ENCODE measurements at regions not wholly inside any gene's neighbourhood (a gene's known extent, or its start where the extent isn't known, plus 50 kb on each side); places are given as distances from the start of the nearest gene placed in this dataset.
"Not testable (repeated sequence)": the region's sequence is repeated elsewhere in the genome, so short reads cannot be mapped to it uniquely, and the experiment has no call there.

- no peaks in the 10 kb centered on the region for H3K36me3 ChIP-seq (ENCODE audit: control insufficient read depth, insufficient read depth, low read length)
- no peak for DNase-seq (ENCODE audit: extremely low read depth, insufficient read length)
- TF ChIP-seq CTCF (IDR thresholded peaks at IDR 0.05; ENCODE audit: insufficient read depth, low read length, poor library complexity, severe bottlenecking) = no peak
- H3K4me3 ChIP-seq (replicated peaks; ENCODE audit: low read depth, low read length) = no peak overlapping the region
- no peaks in the 10 kb centered on the region for H3K27me3 ChIP-seq (replicated peaks; ENCODE audit: control insufficient read depth, insufficient read depth, low read length)
Observed at GRCh38 chr14:25322784-25323183, 272.8 kb upstream of the STXBP6 start.

DNA sequence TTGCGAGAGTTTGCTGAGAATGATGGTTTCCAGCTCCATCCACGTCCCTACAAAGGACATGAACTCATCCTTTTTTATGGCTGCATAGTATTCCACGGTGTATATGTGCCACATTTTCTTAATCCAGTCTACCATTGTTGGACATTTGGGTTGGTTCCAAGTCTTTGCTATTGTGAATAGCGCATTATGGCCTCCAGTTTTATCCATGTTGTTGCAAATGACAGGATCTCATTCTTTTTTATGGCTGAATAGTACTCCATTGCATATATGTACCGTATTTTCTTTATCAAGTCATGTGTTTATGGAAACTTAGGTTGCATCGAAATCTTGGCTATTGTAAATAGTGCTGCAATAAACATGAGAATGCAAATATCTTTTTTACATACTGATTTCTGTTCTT is 266.1 kb upstream of the STXBP6 start:
- H3K4me3 ChIP-seq (replicated peaks; ENCODE audit: low read depth, low read length); DNase-seq (ENCODE audit: extremely low read depth, insufficient read length); H3K36me3 ChIP-seq (ENCODE audit: control insufficient read depth, insufficient read depth, low read length); H3K27me3 ChIP-seq (replicated peaks; ENCODE audit: control insufficient read depth, insufficient read depth, low read length): not testable (repeated sequence)

- H3K36me3 ChIP-seq (ENCODE audit: control insufficient read depth, insufficient read depth, low read length) = no peaks in the 10 kb centered on the region
- DNase-seq (ENCODE audit: extremely low read depth, insufficient read length) = no peak
- H3K4me3 ChIP-seq (replicated peaks; ENCODE audit: low read depth, low read length) = no peak overlapping the region
- no peak for TF ChIP-seq CTCF (IDR thresholded peaks at IDR 0.05; ENCODE audit: insufficient read depth, low read length, poor library complexity, severe bottlenecking)
- no peaks in the 10 kb centered on the region for H3K27me3 ChIP-seq (replicated peaks; ENCODE audit: control insufficient read depth, insufficient read depth, low read length)
Observed at GRCh38 chr14:25308244-25308643, 258.3 kb upstream of the STXBP6 start.

DNA sequence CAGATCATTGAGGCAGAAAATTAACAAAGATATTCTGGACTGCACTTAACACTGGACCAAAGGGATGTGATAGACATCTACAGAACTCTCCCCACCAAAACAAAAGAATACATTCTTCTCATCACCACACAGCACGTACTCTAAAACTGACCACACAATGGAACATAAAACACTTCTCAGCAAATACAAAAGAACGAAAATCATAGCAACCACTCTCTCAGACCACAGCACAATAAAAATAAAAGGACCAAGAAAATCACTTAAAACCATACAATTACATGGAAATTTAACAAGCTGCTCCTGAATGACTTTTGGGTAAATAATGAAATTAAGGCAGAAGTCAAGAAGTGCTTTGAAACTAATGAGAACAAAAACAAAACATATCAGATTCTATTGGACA is 254.0 kb upstream of the STXBP6 start:
- no peaks in the 10 kb centered on the region for H3K27me3 ChIP-seq (replicated peaks; ENCODE audit: control insufficient read depth, insufficient read depth, low read length)
- DNase-seq (ENCODE audit: extremely low read depth, insufficient read length) = no peak
- no peak for TF ChIP-seq CTCF (IDR thresholded peaks at IDR 0.05; ENCODE audit: insufficient read depth, low read length, poor library complexity, severe bottlenecking)
- no peak overlapping the region for H3K4me3 ChIP-seq (replicated peaks; ENCODE audit: low read depth, low read length)
- no peaks in the 10 kb centered on the region for H3K36me3 ChIP-seq (ENCODE audit: control insufficient read depth, insufficient read depth, low read length)

DNA sequence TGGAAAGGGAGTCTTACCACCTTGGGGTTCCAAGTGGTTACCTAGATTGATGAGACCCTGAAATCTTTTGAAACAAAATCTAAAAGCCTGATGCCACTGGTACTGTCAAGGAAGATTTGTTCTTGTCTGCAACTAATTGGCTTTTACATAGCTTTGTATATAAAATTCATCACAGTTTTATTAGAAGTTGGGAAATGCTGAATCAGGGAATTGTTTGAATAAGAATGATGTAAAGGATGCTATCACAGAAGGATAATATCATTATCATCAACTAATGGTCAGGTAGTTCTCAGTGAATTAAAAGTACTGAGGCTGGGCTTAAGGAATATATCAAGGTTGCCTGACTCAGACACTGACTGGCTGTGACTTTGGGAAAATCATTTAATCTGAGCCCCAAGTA is 248.3 kb upstream of the STXBP6 start:
- DNase-seq (ENCODE audit: extremely low read depth, insufficient read length) = no peak
- Histone ChIP-seq H3K27me3 (replicated peaks; ENCODE audit: control insufficient read depth, insufficient read depth, low read length) (no peaks in the 10 kb centered on the region), H3K4me3 (replicated peaks; ENCODE audit: low read depth, low read length) (no peak overlapping the region), H3K36me3 (ENCODE audit: control insufficient read depth, insufficient read depth, low read length) (no peaks in the 10 kb centered on the region)
- no peak for TF ChIP-seq CTCF (IDR thresholded peaks at IDR 0.05; ENCODE audit: insufficient read depth, low read length, poor library complexity, severe bottlenecking)

DNA sequence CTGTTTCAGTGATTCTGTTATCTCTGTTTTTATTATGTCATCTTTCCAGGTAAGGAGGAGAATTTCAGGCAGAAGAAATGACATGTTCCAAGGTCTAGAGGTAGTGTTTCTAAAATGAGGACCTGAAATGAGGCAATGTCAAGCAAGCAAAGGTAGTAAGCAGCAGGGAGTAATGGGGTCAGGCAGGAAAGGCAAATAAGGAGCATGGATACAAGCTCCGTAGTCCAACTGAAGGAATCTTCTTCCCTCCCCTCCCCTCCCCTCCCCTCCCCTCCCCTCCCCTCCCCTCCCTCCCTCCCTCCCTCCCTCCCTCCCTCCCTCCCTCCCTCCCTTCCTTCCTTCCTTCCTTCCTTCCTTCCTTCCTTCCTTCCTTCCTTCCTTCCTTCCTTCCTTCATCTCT is 240.2 kb upstream of the STXBP6 start:
- not testable (repeated sequence) for DNase-seq (ENCODE audit: extremely low read depth, insufficient read length); H3K36me3 ChIP-seq (ENCODE audit: control insufficient read depth, insufficient read depth, low read length); H3K27me3 ChIP-seq (replicated peaks; ENCODE audit: control insufficient read depth, insufficient read depth, low read length); H3K4me3 ChIP-seq (replicated peaks; ENCODE audit: low read depth, low read length)

GRCh38 chr14:25274529-25274928 is 224.6 kb upstream of the STXBP6 start:
- TF ChIP-seq CTCF (IDR thresholded peaks at IDR 0.05; ENCODE audit: insufficient read depth, low read length, poor library complexity, severe bottlenecking) = no peak
- Histone ChIP-seq H3K4me3 (replicated peaks; ENCODE audit: low read depth, low read length) (no peak overlapping the region), H3K36me3 (ENCODE audit: control insufficient read depth, insufficient read depth, low read length) (no peaks in the 10 kb centered on the region), H3K27me3 (replicated peaks; ENCODE audit: control insufficient read depth, insufficient read depth, low read length) (no peaks in the 10 kb centered on the region)
- no peak for DNase-seq (ENCODE audit: extremely low read depth, insufficient read length)

Data from GM06990 (cell line).